A673 (cell line): ENCODE measurements at regions not wholly inside any gene's neighbourhood (a gene's known extent, or its start where the extent isn't known, plus 50 kb on each side); places are given as distances from the start of the nearest gene placed in this dataset.

Experiments
- EZH2 ChIP-seq: fragments of 200-600 bp; sonication (generic); IDR thresholded peaks from 2 replicates; pipeline ENCODE4 v1.6.1; 2017; ENCODE audit warnings: borderline replicate concordance, low read depth, mild to moderate bottlenecking, mixed read lengths, antibody characterized with exemption, low read length; ENCODE audit not compliant: poor library complexity, severe bottlenecking
- TF ChIP-seq, protein P1 (sequence below): fragments of 300-800, 200-600 bp; sonication (generic); conservative IDR thresholded peaks from 2 replicates; pipeline ENCODE4 v1.5.1; 2017; ENCODE audit warnings: low read depth, mild to moderate bottlenecking, antibody characterized with exemption, low read length, moderate library complexity, mixed read lengths

GRCh38 chr10:109239371-109239770, 683.9 kb downstream of the XPNPEP1 start:
- TF ChIP-seq, protein P1, sequence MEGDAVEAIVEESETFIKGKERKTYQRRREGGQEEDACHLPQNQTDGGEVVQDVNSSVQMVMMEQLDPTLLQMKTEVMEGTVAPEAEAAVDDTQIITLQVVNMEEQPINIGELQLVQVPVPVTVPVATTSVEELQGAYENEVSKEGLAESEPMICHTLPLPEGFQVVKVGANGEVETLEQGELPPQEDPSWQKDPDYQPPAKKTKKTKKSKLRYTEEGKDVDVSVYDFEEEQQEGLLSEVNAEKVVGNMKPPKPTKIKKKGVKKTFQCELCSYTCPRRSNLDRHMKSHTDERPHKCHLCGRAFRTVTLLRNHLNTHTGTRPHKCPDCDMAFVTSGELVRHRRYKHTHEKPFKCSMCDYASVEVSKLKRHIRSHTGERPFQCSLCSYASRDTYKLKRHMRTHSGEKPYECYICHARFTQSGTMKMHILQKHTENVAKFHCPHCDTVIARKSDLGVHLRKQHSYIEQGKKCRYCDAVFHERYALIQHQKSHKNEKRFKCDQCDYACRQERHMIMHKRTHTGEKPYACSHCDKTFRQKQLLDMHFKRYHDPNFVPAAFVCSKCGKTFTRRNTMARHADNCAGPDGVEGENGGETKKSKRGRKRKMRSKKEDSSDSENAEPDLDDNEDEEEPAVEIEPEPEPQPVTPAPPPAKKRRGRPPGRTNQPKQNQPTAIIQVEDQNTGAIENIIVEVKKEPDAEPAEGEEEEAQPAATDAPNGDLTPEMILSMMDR = no peak
- TF ChIP-seq EZH2 = no peak
